PC-3 (cell line): ENCODE measurements at regions not wholly inside any gene's neighbourhood (a gene's known extent, or its start where the extent isn't known, plus 50 kb on each side); places are given as distances from the start of the nearest gene placed in this dataset.

Experiments
- EZH2 ChIP-seq: fragments of 300-600 bp; sonication (generic); IDR thresholded peaks from one replicate; pipeline ENCODE4 v1.6.1; 2017; ENCODE audit warnings: antibody characterized with exemption, mild to moderate bottlenecking, low read length; ENCODE audit not compliant: unreplicated experiment
- EZH2phosphoT487 ChIP-seq: fragments of 300-600 bp; sonication (generic); IDR thresholded peaks from 2 replicates; pipeline ENCODE4 v1.6.1; 2018; ENCODE audit warnings: mild to moderate bottlenecking, antibody characterized with exemption, low read length, borderline replicate concordance
- TF ChIP-seq, protein P1 (sequence below): fragments of 300-600 bp; sonication (generic); conservative IDR thresholded peaks from 2 replicates; pipeline ENCODE4 v1.5.1; 2017; ENCODE audit warnings: antibody characterized with exemption, low read depth, mild to moderate bottlenecking, low read length

DNA sequence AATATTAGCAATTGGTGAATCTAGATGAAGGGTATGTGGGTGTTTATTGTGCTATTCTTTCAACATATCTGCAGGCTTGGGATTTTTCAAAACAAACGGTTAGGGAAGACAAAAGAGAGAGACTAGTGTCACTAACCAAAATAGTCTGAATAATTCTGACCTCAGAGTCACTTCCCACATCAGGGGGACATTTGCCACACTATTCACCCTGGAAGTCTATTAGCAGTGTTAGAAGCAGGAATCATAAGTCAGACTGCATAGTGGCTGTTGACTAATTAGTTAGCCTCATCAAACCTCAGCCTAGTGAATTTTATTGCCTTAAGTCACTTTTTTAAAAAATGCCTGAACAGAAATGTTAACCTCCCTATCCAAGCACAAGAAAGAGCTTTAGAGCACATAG lies 169.2 kb upstream of the RGMB start:
- TF ChIP-seq, protein P1, sequence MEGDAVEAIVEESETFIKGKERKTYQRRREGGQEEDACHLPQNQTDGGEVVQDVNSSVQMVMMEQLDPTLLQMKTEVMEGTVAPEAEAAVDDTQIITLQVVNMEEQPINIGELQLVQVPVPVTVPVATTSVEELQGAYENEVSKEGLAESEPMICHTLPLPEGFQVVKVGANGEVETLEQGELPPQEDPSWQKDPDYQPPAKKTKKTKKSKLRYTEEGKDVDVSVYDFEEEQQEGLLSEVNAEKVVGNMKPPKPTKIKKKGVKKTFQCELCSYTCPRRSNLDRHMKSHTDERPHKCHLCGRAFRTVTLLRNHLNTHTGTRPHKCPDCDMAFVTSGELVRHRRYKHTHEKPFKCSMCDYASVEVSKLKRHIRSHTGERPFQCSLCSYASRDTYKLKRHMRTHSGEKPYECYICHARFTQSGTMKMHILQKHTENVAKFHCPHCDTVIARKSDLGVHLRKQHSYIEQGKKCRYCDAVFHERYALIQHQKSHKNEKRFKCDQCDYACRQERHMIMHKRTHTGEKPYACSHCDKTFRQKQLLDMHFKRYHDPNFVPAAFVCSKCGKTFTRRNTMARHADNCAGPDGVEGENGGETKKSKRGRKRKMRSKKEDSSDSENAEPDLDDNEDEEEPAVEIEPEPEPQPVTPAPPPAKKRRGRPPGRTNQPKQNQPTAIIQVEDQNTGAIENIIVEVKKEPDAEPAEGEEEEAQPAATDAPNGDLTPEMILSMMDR: no peak
- TF ChIP-seq EZH2: no peak
- no peak for TF ChIP-seq EZH2phosphoT487
